Upper lobe of left lung (tissue), 6 donors: ENCODE measurements at regions not wholly inside any gene's neighbourhood (a gene's known extent, or its start where the extent isn't known, plus 50 kb on each side); places are given as distances from the start of the nearest gene placed in this dataset.

ENCODE experiments used
- ATAC-seq, 2 donors: fragments of 200-7000 bp; cut with Tn5 transposase; one replicate each; pipeline ENCODE4 v1.9.1; 2022; ENCODE audit warnings: mild to moderate bottlenecking in 2 of 2, moderate library complexity in 2 of 2; ENCODE audit not compliant: low FRiP score in 2 of 2
- DNase-seq, 2 donors: peaks; one replicate each; pipeline ENCODE4 v3.0.0-alpha.2; 2019 to 2020
- H3K27ac ChIP-seq, 4 donors: fragments of 200-600 bp; sonication (generic); one replicate each; pipeline ENCODE4 v1.5.1; 2016 to 2019
- H3K27me3 ChIP-seq, 4 donors: fragments of 200-600 bp; sonication (generic); one replicate each; pipeline ENCODE4 v1.5.1; 2017 to 2019
- H3K36me3 ChIP-seq, 4 donors: fragments of 200-600 bp; sonication (generic); one replicate each; pipeline ENCODE4 v1.5.1; 2016 to 2019
- H3K4me1 ChIP-seq, 4 donors: fragments of 200-600 bp; sonication (generic); one replicate each; pipeline ENCODE4 v1.5.1; 2018 to 2019
- H3K4me3 ChIP-seq, 4 donors: fragments of 200-600 bp; sonication (generic); one replicate each; pipeline ENCODE4 v1.5.1; 2017 to 2019; ENCODE audit warnings: mild to moderate bottlenecking in 2 of 4, moderate library complexity in 1 of 4
- H3K9me3 ChIP-seq, 4 donors: fragments of 200-600 bp; sonication (generic); one replicate each; pipeline ENCODE4 v1.5.1; 2018 to 2019
- CTCF ChIP-seq, 6 experiments: fragments of 450-650 bp in 4 of 6; fragments of 200-600 bp in 2 of 6; sonication (generic) in 2 of 6; IDR thresholded peaks; one replicate each; pipeline ENCODE4 v1.5.1; 2016 to 2019; ENCODE audit warnings: antibody characterized with exemption in 6 of 6
- EP300 ChIP-seq, 4 donors: sonication (generic); formaldehyde crosslinking; IDR thresholded peaks; one replicate each; pipeline ENCODE4 v1.5.1; 2017; ENCODE audit warnings: antibody characterized with exemption in 4 of 4, control low read depth in 2 of 4
- POLR2A ChIP-seq, 4 donors: fragments of 450-650 bp; IDR thresholded peaks; one replicate each; pipeline ENCODE4 v1.5.1; 2016 to 2017; ENCODE audit warnings: antibody characterized with exemption in 4 of 4, mild to moderate bottlenecking in 2 of 4
- POLR2AphosphoS5 ChIP-seq, 2 donors: sonication (generic); formaldehyde crosslinking; IDR thresholded peaks; one replicate each; pipeline ENCODE4 v1.5.1; 2017; ENCODE audit warnings: antibody characterized with exemption in 2 of 2
- WGBS, 2 donors: methylation state at CpG; one replicate each; pipeline ENCODE4 v1.1.5; 2017 to 2018; 5-methylcytosine and 5-hydroxymethylcytosine counted together
- donor health status: DM: no; HTN: no; CAD: no; lungs with moderate emphysema.
- donor health status: DM: no; HTN: yes; CAD: no; lungs with severe emphysema.

GRCh38 chr13:40388617-40389016 lies 277.8 kb downstream of the FOXO1 start:
- Histone ChIP-seq H3K9me3 (no peaks in the 10 kb centered on the region), H3K27ac (peak overlapping the region in 3 of 4 donors; percentile 55 to 75 (median 60)), H3K4me1 (peaks cover 0 to 5% (median 0%) of the 10 kb centered on the region in 4 donors), H3K4me3 (no peak overlapping the region), H3K36me3 (no peaks in the 10 kb centered on the region), H3K27me3 (no peaks in the 10 kb centered on the region)
- 41 to 50% methylated on average over 11 of the region's 11 CpGs for WGBS, 2 donors
- no peak for TF ChIP-seq CTCF (IDR thresholded peaks at IDR 0.05)
- TF ChIP-seq POLR2A (IDR thresholded peaks at IDR 0.05), result peak in 2 of 4 donors; percentile 31 to 46
- TF ChIP-seq EP300 (IDR thresholded peaks at IDR 0.05), result no peak
- TF ChIP-seq POLR2AphosphoS5 (IDR thresholded peaks at IDR 0.05), result peak in 1 of 2 donors; percentile 40
- DNase-seq, result peak; percentile 22 to 57
- peak; percentile 63 to 84 for ATAC-seq

- DNase-seq (no peak), ATAC-seq (peak in 1 of 2 donors; percentile 29)
- H3K27me3 ChIP-seq, result no peaks in the 10 kb centered on the region
- peak overlapping the region in 1 of 4 donors; percentile 23 for H3K4me3 ChIP-seq
- 60% methylated on average over 1 to 10 of the region's 10 CpGs for WGBS, 2 donors
- TF ChIP-seq POLR2A (IDR thresholded peaks at IDR 0.05), result no peak
- TF ChIP-seq POLR2AphosphoS5 (IDR thresholded peaks at IDR 0.05), result no peak
- TF ChIP-seq CTCF (IDR thresholded peaks at IDR 0.05), result no peak
- no peak for TF ChIP-seq EP300 (IDR thresholded peaks at IDR 0.05)
- peaks cover 0 to 5% (median 0%) of the 10 kb centered on the region in 4 donors for H3K4me1 ChIP-seq
- peak overlapping the region in 3 of 4 donors; percentile 55 to 75 (median 60) for H3K27ac ChIP-seq
- no peaks in the 10 kb centered on the region for H3K36me3 ChIP-seq
- no peaks in the 10 kb centered on the region for H3K9me3 ChIP-seq
Observed at GRCh38 chr13:40389081-40389641, 277.3 kb downstream of the FOXO1 start.

- no peaks in the 10 kb centered on the region for H3K36me3 ChIP-seq
- no peak overlapping the region for H3K4me3 ChIP-seq
- H3K9me3 ChIP-seq, result no peaks in the 10 kb centered on the region
- peaks cover 0 to 5% (median 0%) of the 10 kb centered on the region in 4 donors for H3K4me1 ChIP-seq
- H3K27me3 ChIP-seq, result no peaks in the 10 kb centered on the region
- no peak for ATAC-seq
- 96 to 98% methylated on average over 9 of the region's 9 CpGs for WGBS, 2 donors
- H3K27ac ChIP-seq, result no peak overlapping the region
- DNase-seq, result no peak
- TF ChIP-seq POLR2AphosphoS5 (IDR thresholded peaks at IDR 0.05) (no peak), EP300 (IDR thresholded peaks at IDR 0.05) (no peak), CTCF (IDR thresholded peaks at IDR 0.05) (no peak), POLR2A (IDR thresholded peaks at IDR 0.05) (no peak)
Observed at GRCh38 chr13:40390401-40390916, 276.0 kb downstream of the FOXO1 start.

GRCh38 chr13:40391788-40392187 lies 274.7 kb downstream of the FOXO1 start:
- Histone ChIP-seq H3K4me1 (peaks cover 0 to 5% (median 0%) of the 10 kb centered on the region in 4 donors), H3K9me3 (no peaks in the 10 kb centered on the region), H3K4me3 (no peak overlapping the region), H3K27me3 (no peaks in the 10 kb centered on the region), H3K27ac (no peak overlapping the region), H3K36me3 (no peaks in the 10 kb centered on the region)
- no peak for TF ChIP-seq EP300 (IDR thresholded peaks at IDR 0.05)
- TF ChIP-seq POLR2AphosphoS5 (IDR thresholded peaks at IDR 0.05), result no peak
- TF ChIP-seq POLR2A (IDR thresholded peaks at IDR 0.05), result no peak
- no peak for TF ChIP-seq CTCF (IDR thresholded peaks at IDR 0.05)
- DNase-seq (no peak), ATAC-seq (no peak)
- WGBS, 2 donors, result 86 to 94% methylated on average over 5 of the region's 5 CpGs
